DMS153 (cell line): ENCODE measurements at regions not wholly inside any gene's neighbourhood (a gene's known extent, or its start where the extent isn't known, plus 50 kb on each side); places are given as distances from the start of the nearest gene placed in this dataset.

Experiments
- DNase-seq: peaks from one replicate; lab custom pipeline; 2025; lab: John Stamatoyannopoulos, UW

DNA sequence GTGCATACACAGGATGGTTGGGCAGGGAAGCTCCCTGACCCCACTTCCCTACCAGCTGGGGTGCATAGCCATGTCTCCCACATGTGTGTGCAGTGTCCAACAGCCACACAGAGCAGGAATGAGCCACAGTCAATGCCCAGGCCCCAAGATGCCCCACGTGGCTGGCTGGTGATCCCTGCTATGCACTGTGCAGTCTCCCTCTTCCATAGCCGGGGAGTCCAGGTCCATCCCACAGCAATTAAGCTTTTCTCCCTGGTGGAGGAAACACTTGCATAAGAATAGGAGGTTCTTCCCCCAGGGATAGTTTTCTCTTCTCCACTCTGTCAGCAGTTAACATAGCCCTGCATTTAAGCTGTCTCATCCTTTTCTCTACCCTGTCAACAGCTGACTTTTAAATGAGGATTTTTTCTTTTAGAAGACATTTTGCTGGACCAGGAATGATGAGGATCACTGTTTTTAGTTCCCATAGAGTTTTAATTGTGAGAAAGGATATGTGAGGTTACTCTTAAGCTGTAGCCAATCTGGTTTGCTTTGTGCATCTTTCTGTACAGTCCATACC, 396.5 kb upstream of the VWC2 start:
- DNase-seq, result no peak

DNA sequence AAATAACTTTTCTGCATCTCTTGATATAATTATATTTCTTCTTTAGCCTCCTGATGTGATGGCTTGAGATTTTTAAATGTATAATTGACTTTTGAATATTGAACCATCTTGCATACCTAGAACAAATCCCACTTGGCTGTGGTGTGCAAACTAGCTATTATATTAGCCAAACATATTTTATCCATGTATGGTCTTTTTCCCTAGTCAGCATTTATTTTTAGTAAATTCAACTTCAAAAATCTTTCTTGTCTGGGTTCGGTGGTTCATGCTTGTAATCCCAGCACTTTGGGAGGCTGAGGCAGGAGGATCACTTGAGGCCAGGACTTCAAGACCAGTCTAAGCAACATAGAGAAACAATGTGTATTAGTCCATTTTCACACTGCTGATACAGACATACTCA, 386.6 kb upstream of the VWC2 start:
- no peak for DNase-seq

DNA sequence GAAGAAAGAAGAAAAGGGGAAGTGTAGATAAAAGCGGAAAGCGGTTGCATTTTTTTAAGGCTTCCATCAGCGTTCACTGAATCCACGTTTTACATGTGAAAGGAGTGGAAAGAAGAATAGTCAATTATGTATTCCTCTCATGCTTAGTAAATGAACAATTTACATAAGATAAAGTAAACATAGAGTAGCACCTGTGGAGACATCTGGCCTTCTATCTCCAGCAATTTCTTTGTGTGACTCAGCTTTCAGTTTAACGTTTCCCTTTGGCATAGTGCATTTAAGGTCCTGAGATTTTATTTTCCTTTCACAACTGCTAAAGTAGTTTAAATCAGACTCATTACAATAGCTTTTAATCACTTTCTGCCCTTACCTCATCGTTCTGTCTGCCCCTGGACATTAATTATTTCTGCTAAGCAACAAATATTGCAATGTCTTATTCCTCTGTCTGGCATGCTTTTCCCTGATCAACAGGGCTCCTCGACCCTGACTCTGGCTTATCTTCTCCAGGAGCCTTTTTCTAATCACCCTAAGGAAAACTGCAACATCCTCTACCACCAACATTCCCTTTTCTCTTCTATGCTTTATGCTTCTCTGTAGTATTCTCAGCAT, 383.5 kb upstream of the VWC2 start:
- DNase-seq, result no peak

DNA sequence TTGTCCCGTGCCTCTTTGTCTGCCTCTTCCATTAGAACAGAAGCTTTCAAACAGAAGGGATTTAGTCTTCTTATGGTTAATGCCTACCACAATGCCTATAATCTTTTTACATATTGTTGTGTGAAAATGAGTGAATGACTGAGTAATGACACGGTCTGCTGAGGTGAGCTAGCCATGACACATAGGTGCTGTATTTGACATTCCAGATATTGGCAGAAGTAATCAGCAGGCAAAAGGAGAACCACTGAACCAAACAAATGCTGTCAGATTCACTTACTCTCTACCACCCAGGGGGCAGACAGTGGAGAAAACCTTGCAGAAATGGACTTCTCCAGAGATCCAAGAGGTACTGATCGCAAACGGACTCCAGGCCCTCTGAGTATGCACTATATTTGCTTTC, 377.2 kb upstream of the VWC2 start:
- DNase-seq, result no peak

DNA sequence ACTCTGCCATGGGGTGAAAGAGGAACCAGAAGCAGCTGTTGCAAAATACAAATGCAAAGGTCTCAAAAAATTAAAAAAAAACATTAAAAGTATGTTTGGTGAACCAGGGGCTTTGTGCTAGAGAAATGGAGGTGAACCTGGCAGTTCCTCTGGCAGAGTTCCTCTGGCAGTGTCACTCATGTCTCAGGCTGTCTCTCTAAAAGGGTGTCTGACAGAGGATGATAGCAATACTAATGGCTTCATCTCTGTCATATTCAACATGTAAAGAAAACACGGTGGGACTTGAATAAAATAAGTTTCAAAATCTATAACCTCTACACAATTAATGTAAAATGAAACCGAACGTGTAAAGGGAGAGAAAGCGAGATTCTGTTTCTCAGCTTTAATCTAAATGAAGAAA, 375.7 kb upstream of the VWC2 start:
- no peak for DNase-seq

DNA sequence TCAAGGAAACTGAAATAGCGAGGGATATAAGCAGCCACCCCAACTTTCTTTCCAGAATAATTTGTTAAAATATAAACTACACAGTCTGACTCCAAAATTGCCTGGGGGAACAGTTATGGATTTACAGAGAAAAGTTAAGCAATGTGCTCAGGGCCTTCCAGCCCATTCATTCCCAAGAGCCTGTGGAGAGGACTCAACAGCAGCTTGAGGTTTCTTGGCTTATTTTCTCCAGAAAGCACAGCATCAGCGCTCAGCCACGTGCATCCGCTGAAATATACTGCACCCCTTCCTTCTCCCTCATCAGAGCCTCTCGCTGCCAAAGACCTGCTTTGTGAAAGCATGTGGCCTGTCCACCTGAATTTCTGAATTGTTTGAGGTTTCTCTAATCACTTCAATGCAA, 375.2 kb upstream of the VWC2 start:
- DNase-seq, result no peak

DNA sequence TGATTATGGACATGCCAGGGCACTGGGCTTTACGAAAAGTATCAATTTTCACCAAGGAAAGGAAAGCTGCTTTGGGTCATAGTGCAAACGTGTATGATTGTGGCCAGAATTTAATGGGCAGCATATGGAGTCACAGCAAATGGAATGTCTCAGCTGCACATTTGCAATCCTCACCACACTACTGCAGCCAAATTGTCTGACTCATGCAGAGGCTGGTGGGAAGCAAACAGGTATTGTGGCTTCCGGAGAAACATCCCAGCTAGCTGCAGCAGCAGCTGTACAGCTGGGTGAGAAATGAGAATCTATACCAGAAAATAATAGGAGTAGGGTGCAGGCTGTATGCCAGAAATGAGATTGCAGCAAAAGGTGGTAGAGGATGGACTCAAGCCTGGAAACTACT, 374.7 kb upstream of the VWC2 start:
- no peak for DNase-seq

DNA sequence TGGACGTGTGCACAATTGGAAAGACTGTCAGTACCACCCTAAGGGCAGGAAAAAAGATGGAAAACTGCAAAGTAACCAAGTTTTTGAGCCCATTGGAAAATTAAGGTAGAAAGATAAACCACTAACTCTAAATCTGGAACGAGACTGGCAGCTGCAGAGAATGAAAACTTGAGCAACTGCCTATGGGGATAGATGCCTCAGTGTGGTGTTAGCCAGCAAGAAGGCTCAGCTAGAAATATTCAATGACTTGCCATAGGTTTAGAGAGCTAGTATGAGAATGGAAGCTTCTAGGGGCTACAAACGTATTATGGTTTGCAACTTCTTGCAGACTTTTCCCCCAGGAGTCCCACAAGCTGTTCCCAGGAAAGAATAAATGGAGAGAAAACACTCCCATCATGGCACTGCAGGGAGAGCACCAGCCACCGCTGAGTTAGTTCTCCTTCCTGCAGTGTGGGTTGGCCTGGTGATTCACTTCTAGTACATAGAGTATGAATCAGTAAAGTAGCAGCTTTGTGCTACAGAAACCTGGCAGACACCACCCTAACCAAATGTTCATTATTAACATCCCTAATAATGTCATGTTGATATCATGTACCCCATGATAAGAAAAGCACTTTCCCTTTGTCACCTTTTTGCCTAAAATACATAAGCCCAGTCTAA, 372.4 kb upstream of the VWC2 start:
- DNase-seq, result no peak

DNA sequence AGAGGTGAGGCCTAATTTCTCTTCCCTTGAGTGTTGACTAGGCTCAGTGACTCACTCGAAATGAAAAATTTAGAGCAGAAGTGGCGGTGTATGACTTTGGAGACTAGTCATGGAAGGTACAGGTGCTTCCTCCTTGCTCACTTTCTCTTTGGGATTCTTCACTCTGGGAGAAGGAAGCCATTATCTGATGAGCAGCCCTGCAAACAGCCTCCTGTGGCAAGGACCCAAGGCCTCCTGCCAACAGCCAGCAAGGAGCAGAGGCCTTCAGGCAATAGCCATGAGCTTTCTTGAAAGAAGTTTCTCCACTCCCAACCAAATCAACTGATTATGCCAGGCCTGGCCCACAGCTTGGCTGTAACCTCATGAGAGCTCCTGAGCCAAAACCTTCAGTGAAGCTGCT, 369.6 kb upstream of the VWC2 start:
- DNase-seq, result no peak

DNA sequence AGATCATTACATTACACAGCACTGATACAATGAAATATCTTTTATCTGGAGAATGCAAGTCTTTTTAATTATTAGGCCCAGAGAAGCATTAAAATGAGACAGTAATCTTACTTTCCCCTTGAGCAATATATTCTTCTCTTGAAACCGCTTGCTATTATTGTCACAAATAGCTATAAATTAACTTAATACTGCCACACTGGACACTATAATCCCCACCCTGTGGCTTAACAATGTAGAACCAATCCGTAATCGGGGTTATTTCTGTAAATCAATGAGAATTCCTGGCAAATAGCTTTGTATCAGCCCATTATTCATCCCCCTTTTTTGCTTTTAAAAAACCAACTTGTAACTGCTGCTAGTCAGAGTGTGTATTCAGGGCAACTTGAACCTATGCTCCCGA, 366.2 kb upstream of the VWC2 start:
- no peak for DNase-seq

DNA sequence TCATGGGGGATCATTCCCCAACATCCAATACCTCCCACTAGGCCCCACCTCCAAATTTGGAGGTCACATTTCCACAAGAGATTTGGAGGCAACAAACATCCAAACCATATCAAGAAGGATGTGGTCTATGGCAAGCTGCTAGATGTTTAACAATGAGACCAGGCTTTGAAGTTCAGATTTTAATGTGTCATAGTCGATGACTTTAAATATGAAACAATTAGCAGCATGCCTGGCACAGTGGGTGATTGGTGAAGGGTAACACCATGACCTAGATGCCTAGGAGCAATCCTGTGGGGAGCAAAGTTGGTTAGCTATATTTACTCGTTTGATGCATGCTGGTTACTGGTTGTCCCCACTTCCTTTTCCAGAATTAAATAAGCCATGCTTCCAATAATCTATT, 356.4 kb upstream of the VWC2 start:
- no peak for DNase-seq

DNA sequence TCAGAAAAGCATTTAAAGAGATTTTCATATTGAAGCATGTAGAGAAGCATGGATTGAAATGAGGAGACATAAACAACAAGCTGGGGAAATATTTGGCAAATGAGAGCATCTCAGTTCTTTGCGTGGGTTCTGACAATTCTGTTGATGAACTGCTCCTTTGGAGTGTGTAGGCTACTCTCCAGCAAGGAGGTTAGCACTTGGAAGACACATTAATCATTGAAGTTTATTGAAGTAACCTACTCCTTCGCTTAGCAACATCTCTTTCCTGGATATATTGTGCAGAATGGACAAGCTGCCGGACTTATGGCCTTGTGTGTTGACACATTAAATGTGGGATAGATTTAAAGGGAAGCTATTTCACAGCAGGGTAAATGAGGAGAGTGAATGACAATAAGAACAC, 354.5 kb upstream of the VWC2 start:
- DNase-seq, result no peak

DNA sequence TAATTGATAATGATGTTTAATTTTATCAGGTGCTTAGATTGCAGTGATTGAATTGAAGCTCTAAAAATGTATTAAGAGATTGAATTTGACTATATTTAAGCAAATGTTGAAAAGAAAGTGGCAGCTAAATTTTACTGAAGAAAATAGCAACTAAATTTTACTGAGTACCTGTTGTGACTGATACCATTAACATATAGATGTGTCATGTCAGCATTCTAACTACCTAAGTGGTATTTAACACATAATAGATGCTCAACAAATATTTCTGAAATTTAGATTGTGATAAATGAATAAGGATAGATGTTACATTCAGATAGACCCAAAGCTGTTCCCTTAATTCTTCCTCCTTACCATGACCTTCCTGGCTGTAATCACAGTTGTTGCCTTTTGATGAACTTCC, 350.9 kb upstream of the VWC2 start:
- no peak for DNase-seq

DNA sequence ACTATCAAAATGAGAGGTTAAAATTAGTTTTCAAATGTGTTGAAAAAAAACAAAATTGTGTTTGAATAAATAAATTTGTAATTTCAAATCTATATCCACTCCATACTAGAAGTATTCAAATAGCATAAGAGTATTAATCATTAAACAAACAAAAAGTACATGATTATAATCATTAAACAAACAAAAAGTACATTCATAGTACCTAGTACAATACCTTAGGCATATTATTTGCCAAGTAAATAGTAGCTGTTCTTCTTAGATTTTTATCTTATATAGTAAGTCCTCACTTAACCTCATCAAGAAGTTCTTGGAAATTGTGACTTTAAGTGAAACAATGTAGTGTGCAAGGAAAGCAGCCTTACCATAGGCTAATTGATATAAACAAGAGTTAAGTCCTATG, 349.3 kb upstream of the VWC2 start:
- DNase-seq, result no peak

DNA sequence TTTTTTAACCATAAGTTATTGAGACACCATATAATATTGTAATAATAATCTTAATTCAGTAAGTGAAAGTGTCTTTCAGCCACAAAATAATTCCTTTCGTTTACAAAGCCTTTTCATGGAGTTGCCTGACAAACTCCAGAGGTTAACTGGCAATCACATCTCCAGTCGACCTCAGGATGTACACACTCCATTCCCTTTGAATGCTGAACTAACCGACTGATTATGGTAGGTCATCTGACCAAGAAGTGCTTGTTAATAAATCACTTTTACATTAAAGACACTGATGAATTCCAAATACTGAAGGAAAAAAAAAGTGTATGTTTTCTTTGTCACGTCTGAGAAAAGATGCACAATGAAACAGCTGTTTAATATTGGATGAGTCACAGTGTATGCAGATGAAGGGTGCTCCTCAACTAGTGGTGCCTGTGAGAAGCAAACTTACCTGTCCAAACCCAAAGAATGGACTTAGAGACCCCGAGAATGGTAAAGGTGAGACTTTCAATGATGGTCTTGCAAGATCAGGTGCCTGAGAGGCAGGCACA, 348.1 kb upstream of the VWC2 start:
- no peak for DNase-seq

DNA sequence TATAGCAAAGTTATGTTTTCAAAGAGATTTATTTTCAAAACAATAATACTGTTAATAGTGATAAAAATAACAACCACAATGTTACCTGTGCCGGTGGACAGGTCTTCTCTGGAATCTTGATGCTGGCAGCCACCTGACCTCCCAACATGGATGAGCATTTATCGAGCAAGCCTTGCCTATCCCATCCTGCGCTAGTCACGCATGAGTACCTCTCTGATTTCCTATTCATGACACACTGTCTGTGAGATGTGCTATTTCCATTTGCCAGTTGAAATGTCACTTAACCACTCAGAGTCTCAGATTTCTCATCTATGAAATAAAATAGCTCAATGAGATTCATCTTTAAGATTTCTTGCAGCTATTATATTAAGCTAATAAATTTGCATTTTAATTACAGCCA, 341.2 kb upstream of the VWC2 start:
- DNase-seq, result no peak

DNA sequence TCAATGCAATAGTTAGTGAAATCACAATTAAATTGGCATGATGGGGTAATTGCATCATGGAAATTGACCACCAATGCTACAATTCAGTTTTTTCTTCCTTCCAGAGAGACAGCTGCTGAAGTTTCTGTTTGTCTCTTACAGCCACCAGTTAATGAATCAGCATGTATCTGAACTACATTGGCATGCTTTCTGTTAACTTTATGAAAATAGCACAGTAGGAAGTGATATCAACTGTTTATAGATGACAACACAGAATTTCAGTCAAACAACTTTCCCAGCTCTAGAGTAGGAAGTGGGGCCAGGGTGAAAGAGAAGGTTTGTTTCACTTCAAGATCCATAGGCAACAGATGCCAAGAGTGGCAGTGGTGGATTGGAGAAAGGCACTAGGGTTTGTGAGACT, 339.6 kb upstream of the VWC2 start:
- DNase-seq, result no peak

DNA sequence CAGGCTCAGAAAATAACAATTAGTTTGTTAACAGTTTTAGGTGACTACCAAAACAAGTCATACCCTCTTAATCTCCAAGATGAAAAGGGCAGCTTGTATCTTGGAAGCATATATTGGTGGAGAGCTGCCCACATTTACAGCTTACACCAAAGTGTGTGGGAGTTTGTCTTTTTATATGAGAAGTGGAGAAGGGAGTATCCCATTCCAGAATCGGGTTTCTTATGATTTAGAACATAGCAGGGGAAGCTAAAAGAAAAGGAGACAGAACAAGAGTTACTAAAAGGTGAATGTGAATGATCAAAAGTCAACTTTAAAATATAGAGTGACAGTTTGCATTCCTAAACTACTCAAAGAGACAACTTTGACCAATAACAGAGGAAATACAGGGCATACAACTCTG, 338.6 kb upstream of the VWC2 start:
- DNase-seq, result no peak

DNA sequence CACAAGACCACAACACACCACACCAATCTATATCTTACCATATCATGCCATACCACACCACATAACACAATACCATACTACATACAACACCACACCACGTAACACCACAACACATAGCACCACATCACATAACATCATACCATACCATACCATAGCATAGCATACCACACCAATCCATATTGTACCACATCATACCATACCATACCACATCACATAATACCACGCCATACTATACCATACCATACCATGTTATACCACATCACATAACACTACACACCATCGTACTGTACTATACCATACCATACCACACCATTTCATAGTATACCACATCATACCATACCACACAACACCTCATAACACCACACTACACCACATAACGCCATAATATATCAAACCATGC, 335.2 kb upstream of the VWC2 start:
- no peak for DNase-seq

DNA sequence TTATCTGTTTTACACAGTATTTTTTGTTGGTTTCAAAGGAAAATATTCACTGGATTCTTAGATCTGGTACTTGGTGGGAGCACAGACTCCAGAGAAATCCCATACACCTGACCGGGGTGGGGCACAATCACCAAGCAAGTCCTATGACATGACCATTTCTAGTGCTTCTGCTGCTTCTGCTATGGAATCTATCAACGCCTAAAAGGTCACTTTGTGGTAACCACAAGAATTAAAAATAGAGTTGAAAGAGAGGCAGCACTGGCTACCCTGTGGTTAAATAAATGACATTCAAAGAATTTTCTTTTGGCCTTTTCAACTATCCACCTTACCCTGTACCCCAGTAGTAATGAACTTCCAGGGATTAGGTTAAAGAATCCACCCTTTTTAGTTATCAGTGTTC, 329.9 kb upstream of the VWC2 start:
- no peak for DNase-seq

DNA sequence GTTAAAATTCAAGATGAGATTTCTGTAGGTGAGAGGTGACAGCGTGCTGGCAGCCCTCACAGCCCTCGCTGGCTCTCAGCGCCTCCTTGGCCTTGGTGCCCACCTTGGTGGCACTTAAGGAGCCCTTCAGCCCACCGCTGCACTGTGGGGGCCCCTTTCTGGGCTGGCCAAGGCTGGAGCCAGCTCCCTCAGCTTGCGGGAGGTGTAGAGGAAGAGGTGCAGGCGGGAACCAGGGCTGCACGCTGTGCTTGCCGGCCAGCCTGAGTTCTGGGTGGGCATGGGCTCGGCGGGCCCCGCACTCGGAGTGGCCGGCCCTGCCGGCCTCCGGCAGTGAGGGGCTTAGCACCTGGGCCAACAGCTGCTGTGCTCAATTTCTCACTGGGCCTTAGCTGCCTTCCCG, 320.0 kb upstream of the VWC2 start:
- DNase-seq, result no peak

DNA sequence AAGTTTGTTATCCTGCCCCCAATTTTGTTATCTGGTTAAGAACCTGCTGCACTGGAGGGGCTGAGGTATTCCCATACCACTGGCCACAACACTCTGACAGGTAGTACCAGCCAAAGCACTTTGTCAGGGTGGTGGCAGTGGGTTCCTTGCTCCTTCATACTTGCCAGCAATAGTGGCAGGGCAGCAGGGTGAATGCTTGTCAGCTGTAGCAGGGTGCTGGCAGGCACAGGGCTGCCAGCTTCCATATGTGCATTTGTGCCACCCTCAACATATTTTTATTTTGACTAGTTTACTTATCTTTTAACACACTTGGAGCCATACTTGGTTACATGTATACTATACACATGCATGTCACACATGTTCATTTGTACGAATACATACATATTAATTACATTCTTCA, 294.0 kb upstream of the VWC2 start:
- DNase-seq, result no peak

DNA sequence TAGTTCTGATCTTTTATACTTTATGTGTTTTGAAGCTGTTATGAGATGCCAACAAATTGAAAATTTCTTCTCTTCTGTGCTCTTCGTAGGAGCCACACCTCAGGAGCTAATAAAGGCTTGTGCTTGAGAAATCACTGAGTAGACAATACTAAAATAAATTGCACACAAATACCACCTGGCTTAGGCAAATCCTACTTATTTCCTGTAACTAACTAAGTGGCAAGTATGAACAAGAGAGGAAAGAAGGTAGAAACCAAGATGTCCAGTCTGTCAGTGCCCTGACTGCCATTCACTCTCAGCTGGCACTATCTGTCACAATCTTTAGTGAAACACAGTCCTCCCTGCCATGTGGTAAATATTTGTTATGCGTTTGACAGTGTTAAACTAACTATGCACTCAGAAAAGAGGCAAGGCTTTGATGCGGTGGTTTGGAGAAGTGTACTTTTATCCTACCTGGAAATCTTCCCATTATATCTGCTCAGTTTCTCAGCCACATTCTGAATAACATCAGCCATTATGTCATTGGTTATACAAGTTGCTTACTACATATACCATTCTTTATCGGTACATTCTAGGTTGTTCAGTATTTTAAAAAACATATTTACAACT, 293.4 kb upstream of the VWC2 start:
- no peak for DNase-seq
